GM12874 (cell line): ENCODE measurements at regions not wholly inside any gene's neighbourhood (a gene's known extent, or its start where the extent isn't known, plus 50 kb on each side); places are given as distances from the start of the nearest gene placed in this dataset.

ENCODE experiments used
- TF ChIP-seq, protein P1 (sequence below): IDR thresholded peaks from 2 replicates; pipeline ENCODE4 v1.5.1; 2011; ENCODE audit warnings: low read depth, mild to moderate bottlenecking, control low read depth, low read length, moderate library complexity; ENCODE audit not compliant: insufficient read depth

DNA sequence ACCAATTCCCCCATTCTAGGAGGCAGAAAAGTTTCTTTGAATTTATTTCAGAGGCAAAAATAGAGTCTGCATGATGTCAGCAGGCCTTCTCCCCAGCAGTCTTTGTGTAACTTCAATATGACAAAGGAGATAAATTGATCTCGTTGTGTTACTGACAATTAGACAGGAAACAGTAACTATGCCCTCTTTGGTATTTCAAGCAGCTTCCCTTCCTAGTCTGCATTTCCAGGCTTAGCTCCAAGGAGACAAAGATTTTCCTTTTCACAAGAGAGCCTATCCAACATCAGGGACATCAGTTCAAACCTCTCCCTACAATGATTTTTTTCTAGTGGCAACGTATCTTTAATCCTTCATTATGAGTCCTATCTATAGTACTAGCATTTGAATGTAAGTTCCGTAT, 245.9 kb upstream of the HSF2 start:
- TF ChIP-seq, protein P1, sequence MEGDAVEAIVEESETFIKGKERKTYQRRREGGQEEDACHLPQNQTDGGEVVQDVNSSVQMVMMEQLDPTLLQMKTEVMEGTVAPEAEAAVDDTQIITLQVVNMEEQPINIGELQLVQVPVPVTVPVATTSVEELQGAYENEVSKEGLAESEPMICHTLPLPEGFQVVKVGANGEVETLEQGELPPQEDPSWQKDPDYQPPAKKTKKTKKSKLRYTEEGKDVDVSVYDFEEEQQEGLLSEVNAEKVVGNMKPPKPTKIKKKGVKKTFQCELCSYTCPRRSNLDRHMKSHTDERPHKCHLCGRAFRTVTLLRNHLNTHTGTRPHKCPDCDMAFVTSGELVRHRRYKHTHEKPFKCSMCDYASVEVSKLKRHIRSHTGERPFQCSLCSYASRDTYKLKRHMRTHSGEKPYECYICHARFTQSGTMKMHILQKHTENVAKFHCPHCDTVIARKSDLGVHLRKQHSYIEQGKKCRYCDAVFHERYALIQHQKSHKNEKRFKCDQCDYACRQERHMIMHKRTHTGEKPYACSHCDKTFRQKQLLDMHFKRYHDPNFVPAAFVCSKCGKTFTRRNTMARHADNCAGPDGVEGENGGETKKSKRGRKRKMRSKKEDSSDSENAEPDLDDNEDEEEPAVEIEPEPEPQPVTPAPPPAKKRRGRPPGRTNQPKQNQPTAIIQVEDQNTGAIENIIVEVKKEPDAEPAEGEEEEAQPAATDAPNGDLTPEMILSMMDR = no peak

DNA sequence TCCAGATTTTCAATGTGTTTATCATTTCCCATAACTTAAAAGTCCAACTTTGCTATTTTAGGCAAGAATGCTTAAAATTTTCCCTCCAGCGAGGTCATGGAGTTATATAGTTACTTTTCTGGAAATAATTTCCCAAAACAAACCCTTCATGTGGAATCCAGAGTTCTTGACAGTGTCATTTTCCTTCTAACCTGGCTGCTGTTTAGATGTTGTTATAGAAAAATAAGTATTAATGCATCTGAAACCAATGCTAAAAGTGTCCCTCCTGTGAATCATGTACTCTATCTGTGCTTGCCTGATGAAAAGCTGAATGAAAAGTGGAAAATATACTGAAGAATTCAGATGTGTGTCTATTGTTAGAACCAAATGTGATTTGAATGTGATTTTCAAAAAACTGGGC, 245.3 kb upstream of the HSF2 start:
- TF ChIP-seq, protein P1 = no peak

DNA sequence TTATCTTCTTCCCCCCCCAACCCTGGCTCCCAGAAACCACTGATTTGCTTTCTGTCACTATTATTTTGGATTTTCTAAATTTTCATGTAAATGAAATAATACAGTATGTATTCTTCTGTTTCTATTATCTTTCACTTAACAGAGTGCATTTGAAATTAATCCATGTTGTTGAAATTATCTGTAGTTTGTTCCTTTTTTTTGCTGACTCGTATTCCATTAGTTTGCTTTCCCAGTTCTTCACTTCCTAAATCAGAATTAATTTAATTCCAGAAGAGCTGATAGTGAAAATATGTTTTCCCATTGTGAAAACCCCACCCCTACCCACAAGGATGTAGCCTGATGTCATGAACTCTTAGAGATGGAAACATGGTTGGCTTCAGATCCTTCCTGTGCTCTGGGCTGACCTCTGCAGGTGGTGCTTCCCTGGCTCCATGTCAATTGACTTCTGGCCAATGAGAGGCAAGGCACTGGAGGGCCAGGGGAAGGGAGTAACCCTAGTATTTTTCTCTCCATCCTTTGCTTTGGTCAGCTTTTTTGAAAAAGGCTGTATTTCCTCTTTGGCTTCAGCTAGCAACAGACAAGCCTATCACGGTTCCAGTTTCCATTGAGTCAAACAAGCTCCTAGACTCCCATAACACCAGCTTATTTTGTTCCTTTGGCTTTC, 244.4 kb upstream of the HSF2 start:
- TF ChIP-seq, protein P1 = no peak

GRCh38 chr6:122161136-122161535, 238.3 kb upstream of the HSF2 start:
- TF ChIP-seq, protein P1 = no peak

- TF ChIP-seq, protein P1 = no peak
Measured at GRCh38 chr6:122165014-122165413, 234.4 kb upstream of the HSF2 start.

- TF ChIP-seq, protein P1 = no peak
Measured at GRCh38 chr6:122170274-122170673, 229.2 kb upstream of the HSF2 start.

DNA sequence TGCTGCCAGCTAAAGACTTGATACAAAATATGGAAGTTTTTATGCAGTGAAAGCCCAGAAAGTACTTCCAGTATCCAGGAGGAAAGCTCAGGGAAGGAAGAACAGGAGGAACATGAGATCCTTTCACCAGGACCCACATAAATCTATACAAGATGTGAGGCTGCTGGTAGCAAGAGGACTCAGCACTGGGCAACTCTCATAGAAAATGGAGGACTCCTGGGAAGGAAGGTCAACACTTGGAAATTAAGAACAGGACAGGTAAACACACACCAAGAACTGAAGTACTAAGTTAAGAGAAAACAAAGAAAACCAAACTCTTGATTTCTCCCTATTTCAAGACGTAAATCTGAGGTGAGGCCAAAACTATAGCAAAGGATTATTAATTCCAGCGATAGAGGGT, 220.5 kb upstream of the HSF2 start:
- TF ChIP-seq, protein P1 = no peak
